MM.1S (cell line): ENCODE measurements at regions not wholly inside any gene's neighbourhood (a gene's known extent, or its start where the extent isn't known, plus 50 kb on each side); places are given as distances from the start of the nearest gene placed in this dataset.

Source experiments
- DNase-seq: peaks from one replicate; pipeline ENCODE4 v3.0.0-alpha.2; 2015
- H2AFZ ChIP-seq: fragments of 300-600 bp; sonication (generic); 2 replicates; pipeline ENCODE4 v1.6.0; 2016; ENCODE audit warnings: antibody characterized with exemption, low read length
- H3F3A ChIP-seq: fragments of 300-600 bp; sonication (generic); 2 replicates; pipeline ENCODE4 v1.6.1; 2016; ENCODE audit warnings: mild to moderate bottlenecking, antibody characterized with exemption, low read length, moderate library complexity, mixed read lengths; ENCODE audit not compliant: insufficient read depth
- H3K27ac ChIP-seq: fragments of 300-600 bp; sonication (generic); 2 replicates; pipeline ENCODE4 v1.5.1; 2016; ENCODE audit warnings: mild to moderate bottlenecking, low read length
- H3K27me3 ChIP-seq: fragments of 300-600 bp; sonication (generic); replicated peaks from 2 replicates; pipeline ENCODE4 v1.6.0; 2016; ENCODE audit warnings: low read length; ENCODE audit not compliant: insufficient read depth
- H3K36me3 ChIP-seq: fragments of 300-600 bp; sonication (generic); replicated peaks from 2 replicates; pipeline ENCODE4 v1.6.1; 2016; ENCODE audit warnings: mild to moderate bottlenecking, low read length, mixed read lengths; ENCODE audit not compliant: insufficient read depth
- H3K4me1 ChIP-seq: fragments of 300-600 bp; sonication (generic); 2 replicates; pipeline ENCODE4 v1.6.1; 2016; ENCODE audit warnings: low read length, mixed read lengths
- H3K4me2 ChIP-seq: fragments of 300-600 bp; sonication (generic); 2 replicates; pipeline ENCODE4 v1.6.0; 2016; ENCODE audit warnings: low read depth, low read length
- H3K4me3 ChIP-seq: fragments of 300-600 bp; sonication (generic); 2 replicates; pipeline ENCODE4 v1.5.1; 2016; ENCODE audit warnings: low read length, mixed read lengths
- H3K79me2 ChIP-seq: fragments of 300-600 bp; sonication (generic); 2 replicates; pipeline ENCODE4 v1.6.1; 2016; ENCODE audit warnings: mixed run types, low read length, mixed read lengths
- H3K9ac ChIP-seq: fragments of 300-600 bp; sonication (generic); 2 replicates; pipeline ENCODE4 v1.6.1; 2016; ENCODE audit warnings: low read length, mixed read lengths
- H3K9me2 ChIP-seq: fragments of 300-600 bp; sonication (generic); replicated peaks from 2 replicates; pipeline ENCODE4 v1.6.1; 2016; ENCODE audit warnings: mild to moderate bottlenecking, low read length, mixed read lengths; ENCODE audit not compliant: insufficient read depth
- H3K9me3 ChIP-seq: fragments of 300-600 bp; sonication (generic); replicated peaks from 2 replicates; pipeline ENCODE4 v1.6.1; 2016; ENCODE audit warnings: mild to moderate bottlenecking, low read length, mixed read lengths; ENCODE audit not compliant: insufficient read depth
- H4K20me1 ChIP-seq: fragments of 300-600 bp; sonication (generic); 2 replicates; pipeline ENCODE4 v1.6.1; 2016; ENCODE audit warnings: mild to moderate bottlenecking, low read length, moderate library complexity, mixed read lengths; ENCODE audit not compliant: insufficient read depth
- CTCF ChIP-seq: fragments of 300-600 bp; sonication (generic); IDR thresholded peaks from 2 replicates; pipeline ENCODE4 v1.5.1; 2016; ENCODE audit warnings: antibody characterized with exemption, low read length, mixed read lengths
- EZH2 ChIP-seq: fragments of 300-600 bp; sonication (generic); optimal IDR thresholded peaks from 2 replicates; pipeline ENCODE3; 2017; ENCODE audit warnings: low read depth, mild to moderate bottlenecking, antibody characterized with exemption, low read length, mixed read lengths
- EZH2phosphoT487 ChIP-seq: fragments of 300-600 bp; sonication (generic); IDR thresholded peaks from 2 replicates; pipeline ENCODE4 v1.6.1; 2018; ENCODE audit warnings: antibody characterized with exemption, low read length

GRCh38 chr3:187836823-187837770, 91.8 kb upstream of the BCL6 start:
- Histone ChIP-seq H3K4me3 (no peak overlapping the region), H3F3A (no peaks in the 10 kb centered on the region), H4K20me1 (no peaks in the 10 kb centered on the region), H3K9ac (no peak overlapping the region), H3K4me2 (no peak overlapping the region), H2AFZ (no peak overlapping the region), H3K4me1 (no peaks in the 10 kb centered on the region), H3K27me3 (no peaks in the 10 kb centered on the region), H3K9me3 (no peaks in the 10 kb centered on the region), H3K27ac (no peak overlapping the region), H3K36me3 (no peaks in the 10 kb centered on the region), H3K9me2 (no peaks in the 10 kb centered on the region), H3K79me2 (no peaks in the 10 kb centered on the region)
- TF ChIP-seq EZH2 (no peak), EZH2phosphoT487 (no peak), CTCF (no peak)
- no peak for DNase-seq

GRCh38 chr3:187838016-187838540, 92.8 kb upstream of the BCL6 start:
- H3K9me3 ChIP-seq = no peaks in the 10 kb centered on the region
- no peak for DNase-seq
- H3K79me2 ChIP-seq = no peaks in the 10 kb centered on the region
- no peaks in the 10 kb centered on the region for H4K20me1 ChIP-seq
- no peak overlapping the region for H3K4me3 ChIP-seq
- no peak overlapping the region for H3K4me2 ChIP-seq
- no peak overlapping the region for H3K27ac ChIP-seq
- TF ChIP-seq CTCF = no peak
- TF ChIP-seq EZH2 = no peak
- TF ChIP-seq EZH2phosphoT487 = no peak
- H3K4me1 ChIP-seq = no peaks in the 10 kb centered on the region
- no peak overlapping the region for H3K9ac ChIP-seq
- no peaks in the 10 kb centered on the region for H3F3A ChIP-seq
- H3K9me2 ChIP-seq = no peaks in the 10 kb centered on the region
- H2AFZ ChIP-seq = no peak overlapping the region
- no peaks in the 10 kb centered on the region for H3K36me3 ChIP-seq
- H3K27me3 ChIP-seq = no peaks in the 10 kb centered on the region

GRCh38 chr3:187839422-187839821, 94.2 kb upstream of the BCL6 start:
- H3K9ac ChIP-seq = no peak overlapping the region

More at GRCh38 chr3:187839422-187839821, 94.2 kb upstream of the BCL6 start:
- no peaks in the 10 kb centered on the region for H3K9me3 ChIP-seq
- H3K4me2 ChIP-seq = no peak overlapping the region
- H3K4me3 ChIP-seq = no peak overlapping the region
- H3K9me2 ChIP-seq = no peaks in the 10 kb centered on the region
- TF ChIP-seq CTCF (no peak), EZH2 (no peak), EZH2phosphoT487 (no peak)
- H3F3A ChIP-seq = no peaks in the 10 kb centered on the region
- H3K79me2 ChIP-seq = no peaks in the 10 kb centered on the region
- H3K4me1 ChIP-seq = no peaks in the 10 kb centered on the region
- DNase-seq = no peak
- no peaks in the 10 kb centered on the region for H4K20me1 ChIP-seq
- no peak overlapping the region for H3K27ac ChIP-seq
- H2AFZ ChIP-seq = no peak overlapping the region
- H3K27me3 ChIP-seq = no peaks in the 10 kb centered on the region
- H3K36me3 ChIP-seq = no peaks in the 10 kb centered on the region
